ENCODE measurements at regions not wholly inside any gene's neighbourhood (a gene's known extent, or its start where the extent isn't known, plus 50 kb on each side); places are given as distances from the start of the nearest gene placed in this dataset.

GRCh38 chr11:95545116-95545875, 244.3 kb downstream of the FAM76B start:
- DNase-seq = no peak

- no peak for DNase-seq
Measured at GRCh38 chr11:95544095-95544856, 245.3 kb downstream of the FAM76B start.

- DNase-seq = no peak
Measured at GRCh38 chr11:95542868-95543551, 246.6 kb downstream of the FAM76B start.

- DNase-seq = no peak
Measured at GRCh38 chr11:95541715-95542114, 247.9 kb downstream of the FAM76B start.

- no peak for DNase-seq
Measured at GRCh38 chr11:95536047-95536690, 253.4 kb downstream of the FAM76B start.

- DNase-seq = no peak
Measured at GRCh38 chr11:95534809-95535208, 254.8 kb downstream of the FAM76B start.

GRCh38 chr11:95534226-95534625, 255.4 kb downstream of the FAM76B start:
- no peak for DNase-seq

GRCh38 chr11:95531116-95531515, 258.5 kb downstream of the FAM76B start:
- no peak for DNase-seq

- DNase-seq = no peak
Measured at GRCh38 chr11:95524314-95525036, 265.1 kb downstream of the FAM76B start.

- no peak for DNase-seq
Measured at GRCh38 chr11:95522874-95523273, 266.7 kb downstream of the FAM76B start.

GRCh38 chr11:95521862-95522261, 267.7 kb downstream of the FAM76B start:
- no peak for DNase-seq

GRCh38 chr11:95521133-95521542, 268.4 kb downstream of the FAM76B start:
- no peak for DNase-seq

- no peak for DNase-seq
Measured at GRCh38 chr11:95520369-95521132, 269.0 kb downstream of the FAM76B start.

- DNase-seq = no peak
Measured at GRCh38 chr11:95519912-95520311, 269.7 kb downstream of the FAM76B start.

GRCh38 chr11:95517453-95517852, 272.1 kb downstream of the FAM76B start:
- no peak for DNase-seq

GRCh38 chr11:95516786-95517185, 272.8 kb downstream of the FAM76B start:
- no peak for DNase-seq

GRCh38 chr11:95516175-95516574, 273.4 kb downstream of the FAM76B start:
- no peak for DNase-seq

- no peak for DNase-seq
Measured at GRCh38 chr11:95515371-95515770, 274.2 kb downstream of the FAM76B start.

GRCh38 chr11:95514416-95515110, 275.0 kb downstream of the FAM76B start:
- no peak for DNase-seq

GRCh38 chr11:95512682-95513081, 276.9 kb downstream of the FAM76B start:
- DNase-seq = no peak

- no peak for DNase-seq
Measured at GRCh38 chr11:95512177-95512576, 277.4 kb downstream of the FAM76B start.

All from CD4-positive, alpha-beta T cell treated with Interferon alpha-2 for 1 hour (primary cell).